Nephron progenitor cell (in vitro differentiated cells): ENCODE measurements at regions not wholly inside any gene's neighbourhood (a gene's known extent, or its start where the extent isn't known, plus 50 kb on each side); places are given as distances from the start of the nearest gene placed in this dataset.
"Not testable (repeated sequence)": the region's sequence is repeated elsewhere in the genome, so short reads cannot be mapped to it uniquely, and the experiment has no call there.

Source experiments
- DNase-seq: peaks from one replicate; pipeline ENCODE4 v3.0.0; 2021
- H3K27ac Mint-ChIP-seq: 2 replicates; pipeline ENCODE4 v1.8.0; 2021; ENCODE audit warnings: mild to moderate bottlenecking, moderate library complexity, mixed read lengths
- H3K27me3 Mint-ChIP-seq: 2 replicates; pipeline ENCODE4 v1.8.0; 2021; ENCODE audit warnings: mild to moderate bottlenecking, low read depth, mixed read lengths; ENCODE audit not compliant: poor library complexity
- H3K36me3 Mint-ChIP-seq: 2 replicates; pipeline ENCODE4 v1.8.0; 2021; ENCODE audit warnings: low read depth, mixed read lengths
- H3K4me1 Mint-ChIP-seq: 2 replicates; pipeline ENCODE4 v1.8.0; 2021; ENCODE audit warnings: mixed read lengths
- H3K4me3 Mint-ChIP-seq: 2 replicates; pipeline ENCODE4 v1.8.0; 2021; ENCODE audit warnings: mild to moderate bottlenecking, moderate library complexity, mixed read lengths
- H3K9me3 Mint-ChIP-seq: 2 replicates; pipeline ENCODE4 v1.8.0; 2021; ENCODE audit warnings: mild to moderate bottlenecking, moderate library complexity, mixed read lengths
- CTCF ChIP-seq: fragments of 200-600 bp; sonication (generic); IDR thresholded peaks from 2 replicates; pipeline ENCODE4 v1.5.0; 2021; ENCODE audit warnings: antibody characterized with exemption

- TF ChIP-seq CTCF = peak; percentile 33
- no peaks in the 10 kb centered on the region for H3K27me3 Mint-ChIP-seq
- H3K4me1 Mint-ChIP-seq = peaks cover 6% of the 10 kb centered on the region
- H3K36me3 Mint-ChIP-seq = no peaks in the 10 kb centered on the region
- H3K9me3 Mint-ChIP-seq = no peaks in the 10 kb centered on the region
- no peak for DNase-seq
- no peak overlapping the region for H3K4me3 Mint-ChIP-seq
- no peak overlapping the region for H3K27ac Mint-ChIP-seq
Measured at GRCh38 chr14:59020382-59020781, 168.1 kb upstream of the DAAM1 start.

- H3K36me3 Mint-ChIP-seq = no peaks in the 10 kb centered on the region
- peaks cover 8% of the 10 kb centered on the region for H3K9me3 Mint-ChIP-seq
- H3K4me3 Mint-ChIP-seq = no peak overlapping the region
- TF ChIP-seq CTCF = no peak
- no peaks in the 10 kb centered on the region for H3K4me1 Mint-ChIP-seq
- H3K27me3 Mint-ChIP-seq = no peaks in the 10 kb centered on the region
- H3K27ac Mint-ChIP-seq = no peak overlapping the region
- no peak for DNase-seq
Measured at GRCh38 chr14:59022144-59022543, 166.3 kb upstream of the DAAM1 start.

GRCh38 chr14:59026081-59026480 is 162.4 kb upstream of the DAAM1 start:
- Mint-ChIP-seq H3K4me3 (no peak overlapping the region), H3K27me3 (no peaks in the 10 kb centered on the region), H3K9me3 (peaks cover 8% of the 10 kb centered on the region), H3K4me1 (peaks cover 26% of the 10 kb centered on the region), H3K27ac (no peak overlapping the region), H3K36me3 (no peaks in the 10 kb centered on the region)
- no peak for TF ChIP-seq CTCF
- no peak for DNase-seq

- H3K36me3 Mint-ChIP-seq, H3K4me3 Mint-ChIP-seq, H3K27me3 Mint-ChIP-seq, DNase-seq, H3K9me3 Mint-ChIP-seq, H3K27ac Mint-ChIP-seq: not testable (repeated sequence)
- peaks cover 32% of the 10 kb centered on the region for H3K4me1 Mint-ChIP-seq
Measured at GRCh38 chr14:59026640-59027039, 161.8 kb upstream of the DAAM1 start.

GRCh38 chr14:59028476-59029202 is 159.8 kb upstream of the DAAM1 start:
- DNase-seq = peak; percentile 72
- peak; percentile 86 for TF ChIP-seq CTCF
- Mint-ChIP-seq H3K9me3 (peaks cover 8% of the 10 kb centered on the region), H3K4me1 (peaks cover 43% of the 10 kb centered on the region), H3K27me3 (no peaks in the 10 kb centered on the region), H3K4me3 (peak overlapping the region; percentile 66), H3K27ac (peak overlapping the region; percentile 71), H3K36me3 (no peaks in the 10 kb centered on the region)

GRCh38 chr14:59032826-59033225 is 155.6 kb upstream of the DAAM1 start:
- no peak overlapping the region for H3K4me3 Mint-ChIP-seq
- DNase-seq = no peak
- H3K9me3 Mint-ChIP-seq = peaks cover 21% of the 10 kb centered on the region
- peaks cover 43% of the 10 kb centered on the region for H3K4me1 Mint-ChIP-seq
- peaks cover 9% of the 10 kb centered on the region for H3K36me3 Mint-ChIP-seq
- no peak overlapping the region for H3K27ac Mint-ChIP-seq
- no peak for TF ChIP-seq CTCF
- no peaks in the 10 kb centered on the region for H3K27me3 Mint-ChIP-seq
